LNCaP clone FGC (cell line): ENCODE measurements at regions not wholly inside any gene's neighbourhood (a gene's known extent, or its start where the extent isn't known, plus 50 kb on each side); places are given as distances from the start of the nearest gene placed in this dataset.

ENCODE experiments used
- DNase-seq: peaks from one replicate; pipeline ENCODE4 v3.0.0-alpha.2; 2011; ENCODE audit warnings: low read depth
- H3K4me3 ChIP-seq: 2 replicates; pipeline ENCODE4 v1.5.1; 2011; ENCODE audit warnings: mild to moderate bottlenecking, low read depth, low read length, control low read depth
- CTCF ChIP-seq: IDR thresholded peaks from 2 replicates; pipeline ENCODE4 v1.5.1; 2012; ENCODE audit warnings: mild to moderate bottlenecking; ENCODE audit not compliant: control insufficient read depth, insufficient read depth; ENCODE audit errors: extremely low read depth

DNA sequence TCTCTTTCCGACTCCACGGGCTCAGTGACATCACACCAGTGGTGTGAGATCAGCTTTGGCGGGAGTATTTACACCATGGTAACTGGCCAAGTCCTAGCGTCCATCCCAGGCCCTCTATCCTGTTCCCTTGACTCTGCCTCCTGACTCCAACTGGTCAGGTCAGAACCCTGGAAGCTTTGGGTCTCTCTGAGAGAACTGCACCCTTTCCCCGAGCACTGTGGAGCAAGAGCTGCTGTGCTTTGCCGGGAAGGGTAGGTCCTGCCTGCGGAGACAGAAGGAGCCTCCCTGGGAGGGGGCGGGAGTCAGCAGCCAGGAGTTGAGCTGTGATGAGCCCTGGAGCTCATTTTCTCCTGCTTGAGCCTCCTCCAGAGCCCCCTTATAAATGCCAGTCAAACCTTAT lies 212.1 kb upstream of the TNRC6C start:
- no peak overlapping the region for H3K4me3 ChIP-seq
- DNase-seq, result no peak
- TF ChIP-seq CTCF, result no peak

- TF ChIP-seq CTCF, result no peak
- H3K4me3 ChIP-seq, result no peak overlapping the region
- no peak for DNase-seq
Observed at GRCh38 chr17:77746896-77747554, 211.5 kb upstream of the TNRC6C start.

DNA sequence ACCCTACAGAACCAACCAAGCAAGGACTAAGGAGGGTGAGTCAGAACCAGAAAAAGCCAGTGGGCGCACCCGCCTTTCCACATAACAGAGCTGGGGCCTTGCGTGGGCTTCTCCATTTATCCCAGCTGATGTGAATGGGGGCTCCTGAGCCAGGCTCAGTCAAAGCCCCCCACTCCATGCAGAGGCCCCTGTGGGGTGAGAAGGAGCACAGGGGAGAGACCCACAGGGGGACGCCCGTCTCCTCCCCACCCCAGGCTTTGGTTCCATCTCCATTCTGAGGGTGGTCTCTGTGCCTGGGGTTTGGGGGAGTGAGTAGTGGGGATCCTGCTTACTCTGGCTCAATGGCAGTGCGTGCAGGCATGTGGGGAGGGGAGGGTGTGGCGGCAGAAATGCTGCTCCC lies 210.1 kb upstream of the TNRC6C start:
- no peak overlapping the region for H3K4me3 ChIP-seq
- DNase-seq, result no peak
- no peak for TF ChIP-seq CTCF

DNA sequence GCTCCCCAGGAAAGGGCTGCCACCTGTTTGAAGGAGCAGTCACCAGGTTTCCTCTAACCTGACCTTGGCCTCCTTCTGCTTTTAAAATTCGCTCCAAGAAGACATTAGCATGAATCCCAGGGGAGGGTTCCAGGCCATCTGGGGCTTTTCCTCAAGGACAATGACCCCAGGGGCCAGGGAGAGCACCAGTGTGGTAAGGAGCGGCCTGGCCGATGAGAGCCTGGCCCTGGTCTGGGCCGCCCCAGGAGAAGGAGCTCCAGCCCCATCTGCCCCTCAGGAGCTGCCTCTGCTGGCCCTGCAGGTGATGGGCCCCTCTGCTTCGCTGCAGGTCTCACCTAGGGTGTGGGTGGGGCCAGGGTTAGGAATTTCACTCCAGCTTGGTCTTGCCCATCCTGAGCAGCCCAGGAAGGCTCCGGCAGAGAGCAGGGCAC lies 209.2 kb upstream of the TNRC6C start:
- no peak for TF ChIP-seq CTCF
- DNase-seq, result no peak
- H3K4me3 ChIP-seq, result no peak overlapping the region

GRCh38 chr17:77749989-77750388 lies 208.5 kb upstream of the TNRC6C start:
- H3K4me3 ChIP-seq, result no peak overlapping the region
- DNase-seq, result no peak

DNA sequence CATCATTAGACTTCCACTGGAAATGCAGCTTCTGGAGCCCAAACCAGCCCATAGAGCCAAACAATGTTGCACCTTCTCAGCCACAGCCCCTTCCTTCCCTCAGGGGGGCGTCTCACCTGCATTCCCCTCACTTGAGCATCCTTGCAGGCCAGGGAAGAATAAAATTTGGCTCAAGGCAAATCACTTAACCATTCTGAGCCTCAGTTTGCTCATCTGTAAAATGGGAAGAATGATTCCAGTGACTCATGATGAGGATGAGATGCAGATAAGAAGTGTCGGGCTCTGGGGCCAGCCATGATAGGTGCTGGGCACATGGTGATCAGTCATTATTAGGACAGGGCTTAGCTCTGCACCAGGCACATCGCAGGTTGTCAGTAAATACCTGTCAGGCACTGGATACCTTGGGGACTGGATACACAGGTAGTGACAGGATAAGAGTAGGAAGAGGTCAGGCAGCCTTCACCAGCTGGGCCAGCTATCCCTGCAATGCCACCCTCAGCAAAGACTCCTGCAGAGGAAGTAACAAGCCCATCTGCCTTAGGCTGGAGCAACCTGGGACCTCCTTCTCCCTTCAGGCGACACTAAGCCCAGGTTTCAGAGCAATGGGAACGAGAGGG lies 208.0 kb upstream of the TNRC6C start:
- TF ChIP-seq CTCF, result no peak
- H3K4me3 ChIP-seq, result no peak overlapping the region
- no peak for DNase-seq

More at GRCh38 chr17:77749989-77750388, 208.5 kb upstream of the TNRC6C start:
- no peak for TF ChIP-seq CTCF

GRCh38 chr17:77753246-77753645 lies 205.3 kb upstream of the TNRC6C start:
- H3K4me3 ChIP-seq, result no peak overlapping the region
- no peak for TF ChIP-seq CTCF
- DNase-seq, result no peak
